Bronchial epithelial cell (primary cell): ENCODE measurements at regions not wholly inside any gene's neighbourhood (a gene's known extent, or its start where the extent isn't known, plus 50 kb on each side); places are given as distances from the start of the nearest gene placed in this dataset.

Experiments
- DNase-seq: peaks from one replicate; pipeline ENCODE4 v3.0.0-alpha.2; 2010; ENCODE audit warnings: low read depth
- FAIRE-seq: peaks from 2 replicates; lab custom pipeline; 2011; peaks lifted over from hg19 to GRCh38; lab: Jason Lieb, UNC
- H3K27me3 ChIP-seq: 2 replicates; pipeline ENCODE4 v1.5.1; 2011; ENCODE audit warnings: low read length; ENCODE audit not compliant: control insufficient read depth, insufficient read depth
- H3K36me3 ChIP-seq: 2 replicates; pipeline ENCODE4 v1.5.1; 2011; ENCODE audit warnings: low read length; ENCODE audit not compliant: control insufficient read depth, insufficient read depth
- H3K4me3 ChIP-seq: 2 replicates; pipeline ENCODE4 v1.5.1; 2011; ENCODE audit warnings: mild to moderate bottlenecking, low read depth, low read length, control low read depth
- CTCF ChIP-seq: IDR thresholded peaks from 2 replicates; pipeline ENCODE4 v1.5.1; 2011; ENCODE audit warnings: mild to moderate bottlenecking, moderate library complexity, low read length, control low read depth, inconsistent platforms; ENCODE audit not compliant: insufficient read depth, severe bottlenecking

GRCh38 chr3:154987846-154988245 is 92.3 kb upstream of the MME start:
- Histone ChIP-seq H3K36me3 (no peaks in the 10 kb centered on the region), H3K27me3 (no peaks in the 10 kb centered on the region), H3K4me3 (no peak overlapping the region)
- no peak for TF ChIP-seq CTCF
- DNase-seq, result no peak
- no peak for FAIRE-seq

GRCh38 chr3:154981664-154982063 is 98.5 kb upstream of the MME start:
- no peak for FAIRE-seq
- H3K4me3 ChIP-seq, result no peak overlapping the region
- DNase-seq, result no peak
- no peak for TF ChIP-seq CTCF
- no peaks in the 10 kb centered on the region for H3K36me3 ChIP-seq
- no peaks in the 10 kb centered on the region for H3K27me3 ChIP-seq

- no peaks in the 10 kb centered on the region for H3K36me3 ChIP-seq
- H3K27me3 ChIP-seq, result no peaks in the 10 kb centered on the region
- no peak for FAIRE-seq
- no peak overlapping the region for H3K4me3 ChIP-seq
- TF ChIP-seq CTCF, result no peak
- DNase-seq, result peak; percentile 39
These were observed 98.9 kb upstream of the MME start for GRCh38 chr3:154981201-154981600.

- TF ChIP-seq CTCF, result no peak
- FAIRE-seq (no peak), DNase-seq (no peak)
- no peak overlapping the region for H3K4me3 ChIP-seq
- no peaks in the 10 kb centered on the region for H3K27me3 ChIP-seq
- H3K36me3 ChIP-seq, result no peaks in the 10 kb centered on the region
These were observed 100.8 kb upstream of the MME start for GRCh38 chr3:154979331-154979730.

- Histone ChIP-seq H3K27me3 (no peaks in the 10 kb centered on the region), H3K4me3 (no peak overlapping the region), H3K36me3 (no peaks in the 10 kb centered on the region)
- FAIRE-seq, result no peak
- DNase-seq, result no peak
- no peak for TF ChIP-seq CTCF
These were observed 102.5 kb upstream of the MME start for GRCh38 chr3:154977666-154978065.

GRCh38 chr3:154976072-154976983 is 103.8 kb upstream of the MME start:
- Histone ChIP-seq H3K4me3 (no peak overlapping the region), H3K27me3 (no peaks in the 10 kb centered on the region), H3K36me3 (no peaks in the 10 kb centered on the region)
- FAIRE-seq (no peak), DNase-seq (peak; percentile 15)
- TF ChIP-seq CTCF, result no peak
